ENCODE measurements at regions not wholly inside any gene's neighbourhood (a gene's known extent, or its start where the extent isn't known, plus 50 kb on each side); places are given as distances from the start of the nearest gene placed in this dataset.
"Not testable (repeated sequence)": the region's sequence is repeated elsewhere in the genome, so short reads cannot be mapped to it uniquely, and the experiment has no call there.

- DNase-seq: no peak
These were observed 224.1 kb upstream of the FAM3C start for GRCh38 chr7:121620206-121620605.

- DNase-seq: no peak
These were observed 222.1 kb upstream of the FAM3C start for GRCh38 chr7:121618182-121618581.

GRCh38 chr7:121610243-121610642 lies 214.1 kb upstream of the FAM3C start:
- DNase-seq: no peak

GRCh38 chr7:121609208-121609607 lies 213.1 kb upstream of the FAM3C start:
- no peak for DNase-seq

- DNase-seq: no peak
These were observed 212.7 kb upstream of the FAM3C start for GRCh38 chr7:121608785-121609184.

GRCh38 chr7:121608183-121608582 lies 212.1 kb upstream of the FAM3C start:
- not testable (repeated sequence) for DNase-seq

- DNase-seq: no peak
These were observed 209.2 kb upstream of the FAM3C start for GRCh38 chr7:121605317-121605680.

- no peak for DNase-seq
These were observed 208.7 kb upstream of the FAM3C start for GRCh38 chr7:121604627-121605316.

- no peak for DNase-seq
These were observed 207.8 kb upstream of the FAM3C start for GRCh38 chr7:121603886-121604285.

GRCh38 chr7:121599887-121600286 lies 203.8 kb upstream of the FAM3C start:
- DNase-seq: no peak

GRCh38 chr7:121595758-121596696 lies 199.9 kb upstream of the FAM3C start:
- DNase-seq: peak; percentile 43

- no peak for DNase-seq
These were observed 195.8 kb upstream of the FAM3C start for GRCh38 chr7:121591926-121592325.

GRCh38 chr7:121587435-121587834 lies 191.3 kb upstream of the FAM3C start:
- no peak for DNase-seq

- DNase-seq: no peak
These were observed 186.2 kb upstream of the FAM3C start for GRCh38 chr7:121582258-121582657.

- no peak for DNase-seq
These were observed 183.5 kb upstream of the FAM3C start for GRCh38 chr7:121579639-121580038.

- DNase-seq: no peak
These were observed 182.6 kb upstream of the FAM3C start for GRCh38 chr7:121578669-121579068.

- no peak for DNase-seq
These were observed 180.2 kb upstream of the FAM3C start for GRCh38 chr7:121576148-121576917.

- DNase-seq: no peak
These were observed 179.2 kb upstream of the FAM3C start for GRCh38 chr7:121575194-121575765.

GRCh38 chr7:121574109-121574508 lies 178.0 kb upstream of the FAM3C start:
- no peak for DNase-seq

- DNase-seq: no peak
These were observed 176.5 kb upstream of the FAM3C start for GRCh38 chr7:121572615-121573014.

- DNase-seq: no peak
These were observed 174.3 kb upstream of the FAM3C start for GRCh38 chr7:121570365-121570764.

GRCh38 chr7:121563177-121563576 lies 167.1 kb upstream of the FAM3C start:
- no peak for DNase-seq

- no peak for DNase-seq
These were observed 166.2 kb upstream of the FAM3C start for GRCh38 chr7:121562259-121562658.
